ENCODE measurements at regions not wholly inside any gene's neighbourhood (a gene's known extent, or its start where the extent isn't known, plus 50 kb on each side); places are given as distances from the start of the nearest gene placed in this dataset.

DNA sequence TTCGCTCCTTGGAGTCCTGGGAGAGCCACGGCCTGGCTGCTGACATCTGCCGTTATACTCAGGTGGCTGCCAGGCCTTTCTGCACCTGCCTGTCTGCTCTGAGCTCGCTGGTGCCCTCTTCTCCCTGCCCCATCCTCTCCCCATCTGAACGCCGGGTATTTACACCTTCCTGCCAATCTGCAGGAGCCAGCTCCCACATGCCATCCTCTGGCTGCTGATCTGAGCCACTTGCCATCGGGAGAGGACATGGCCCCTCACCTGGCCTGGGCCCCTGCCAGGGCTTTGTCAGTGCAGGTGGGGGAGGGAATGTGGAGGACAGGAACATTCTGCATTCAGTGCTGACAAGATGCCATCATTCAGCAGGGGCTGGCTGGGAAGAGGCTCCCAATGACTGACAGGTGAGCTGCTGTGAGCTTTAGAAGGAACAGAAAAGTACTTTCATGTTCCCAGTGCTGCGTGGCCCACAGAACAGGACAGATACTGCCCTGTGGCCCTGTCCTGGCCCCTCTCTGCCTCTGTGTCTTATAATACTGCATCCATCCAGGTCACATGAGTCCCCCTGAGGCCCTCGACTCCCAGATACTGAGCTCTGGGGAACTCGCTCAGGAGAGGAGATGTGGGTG lies 96.3 kb upstream of the ZNF469 start:
- peaks cover 3 to 9% of the 10 kb centered on the region in 2 donors for H3K27me3 Mint-ChIP-seq
- no peak for DNase-seq

DNA sequence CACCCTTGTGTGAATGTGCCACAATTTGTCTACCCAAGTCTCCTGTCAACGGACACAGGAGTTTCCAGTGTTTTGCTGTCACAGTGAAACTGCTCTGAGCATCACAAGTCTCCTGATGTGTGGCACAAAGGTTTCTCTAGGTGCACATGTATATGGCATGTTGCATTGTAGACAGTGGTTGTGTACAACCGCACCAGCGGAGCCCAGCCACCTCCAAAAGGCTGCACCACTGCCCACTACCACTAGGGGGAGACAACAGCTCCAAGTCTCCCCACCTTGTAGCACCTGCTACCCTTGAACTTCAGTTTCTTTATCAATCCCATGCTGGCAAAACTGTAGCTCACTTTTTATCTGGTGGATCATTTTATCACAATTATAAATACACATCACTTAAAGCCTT lies 95.5 kb upstream of the ZNF469 start:
- Histone ChIP-seq H3K4me1 (ENCODE audit: insufficient read depth, low read length) (no peaks in the 10 kb centered on the region), H3K27ac (ENCODE audit: low read depth, low read length) (no peak overlapping the region), H3K9me3 (ENCODE audit: low read length) (no peaks in the 10 kb centered on the region), H3K4me3 (ENCODE audit: low read length) (no peak overlapping the region), H3K27me3 (ENCODE audit: insufficient read depth, low read length, poor library complexity, severe bottlenecking) (no peaks in the 10 kb centered on the region), H3K36me3 (ENCODE audit: insufficient read depth, low read length) (no peaks in the 10 kb centered on the region)
- Mint-ChIP-seq H3K4me3 (no peak overlapping the region), H3K27me3 (peaks cover 3 to 13% of the 10 kb centered on the region in 2 donors), H3K27ac (no peak overlapping the region), H3K4me1 (no peaks in the 10 kb centered on the region), H3K9me3 (peaks cover 0 to 15% (median 4%) of the 10 kb centered on the region in 5 donors), H3K36me3 (peaks cover 0 to 3% (median 0%) of the 10 kb centered on the region in 3 donors)
- ChIA-PET POLR2A (no interaction called here), CTCF (no interaction called here)
- DNase-seq, result no peak

More for the DNA sequence above, 96.3 kb upstream of the ZNF469 start:
- no peaks in the 10 kb centered on the region for H3K36me3 ChIP-seq (ENCODE audit: insufficient read depth, low read length)
- H3K4me3 ChIP-seq (ENCODE audit: low read length), result no peak overlapping the region
- Mint-ChIP-seq H3K4me3 (no peak overlapping the region), H3K36me3 (peaks cover 0 to 3% (median 0%) of the 10 kb centered on the region in 3 donors), H3K9me3 (peaks cover 0 to 15% (median 4%) of the 10 kb centered on the region in 5 donors), H3K27ac (no peak overlapping the region), H3K4me1 (no peaks in the 10 kb centered on the region)
- H3K27ac ChIP-seq (ENCODE audit: low read depth, low read length), result no peak overlapping the region
- ChIA-PET POLR2A (no interaction called here), CTCF (no interaction called here)
- H3K4me1 ChIP-seq (ENCODE audit: insufficient read depth, low read length), result no peaks in the 10 kb centered on the region
- no peaks in the 10 kb centered on the region for H3K27me3 ChIP-seq (ENCODE audit: insufficient read depth, low read length, poor library complexity, severe bottlenecking)
- H3K9me3 ChIP-seq (ENCODE audit: low read length), result no peaks in the 10 kb centered on the region

DNA sequence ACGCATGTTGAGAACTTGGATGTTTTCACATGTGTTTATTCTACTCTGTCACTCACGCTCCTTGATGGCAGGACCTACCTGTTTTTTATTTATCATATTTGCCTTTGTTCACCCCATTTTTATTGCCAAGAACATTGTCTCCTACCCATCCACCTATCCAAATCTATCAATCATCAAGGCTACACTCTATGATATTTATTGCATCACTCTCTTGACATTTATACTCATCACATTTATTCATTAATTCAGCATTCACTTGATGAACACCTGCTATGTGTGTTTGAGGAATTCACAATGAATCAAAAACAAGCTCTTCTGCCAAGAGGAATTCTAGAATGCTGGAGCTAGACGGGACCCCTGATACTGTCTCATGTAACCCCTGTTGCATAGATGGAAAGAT lies 94.5 kb upstream of the ZNF469 start:
- Mint-ChIP-seq H3K27ac (no peak overlapping the region), H3K9me3 (peaks cover 0 to 15% (median 4%) of the 10 kb centered on the region in 5 donors), H3K4me3 (no peak overlapping the region), H3K4me1 (no peaks in the 10 kb centered on the region), H3K36me3 (peaks cover 0 to 3% (median 0%) of the 10 kb centered on the region in 3 donors), H3K27me3 (peaks cover 3 to 19% of the 10 kb centered on the region in 2 donors)
- CTCF ChIA-PET, result no interaction called here
- Histone ChIP-seq H3K27me3 (ENCODE audit: insufficient read depth, low read length, poor library complexity, severe bottlenecking) (no peaks in the 10 kb centered on the region), H3K27ac (ENCODE audit: low read depth, low read length) (no peak overlapping the region), H3K9me3 (ENCODE audit: low read length) (no peaks in the 10 kb centered on the region), H3K4me1 (ENCODE audit: insufficient read depth, low read length) (no peaks in the 10 kb centered on the region), H3K36me3 (ENCODE audit: insufficient read depth, low read length) (no peaks in the 10 kb centered on the region), H3K4me3 (ENCODE audit: low read length) (no peak overlapping the region)
- no peak for DNase-seq
- POLR2A ChIA-PET, result no interaction called here

DNA sequence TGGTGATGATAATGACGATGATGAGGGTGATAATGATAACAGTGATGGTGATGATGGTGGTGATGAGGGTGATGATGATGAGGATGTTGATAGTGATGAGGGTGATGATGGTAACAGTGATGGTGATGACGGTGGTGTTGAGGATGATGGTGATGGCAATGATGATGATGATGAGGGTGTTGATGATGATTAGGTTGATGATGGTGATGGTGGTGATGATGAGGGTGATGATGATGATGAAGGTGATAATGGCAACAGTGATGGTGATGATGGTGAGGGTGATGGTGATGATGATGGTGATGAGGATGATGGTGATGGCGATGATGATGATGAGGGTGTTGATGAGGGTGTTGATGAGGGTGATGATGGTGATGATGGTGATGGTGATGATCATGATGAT lies 93.8 kb upstream of the ZNF469 start:
- peaks cover 3 to 22% of the 10 kb centered on the region in 2 donors for H3K27me3 Mint-ChIP-seq
- no peaks in the 10 kb centered on the region for H3K9me3 ChIP-seq (ENCODE audit: low read length)
- no peaks in the 10 kb centered on the region for H3K27me3 ChIP-seq (ENCODE audit: insufficient read depth, low read length, poor library complexity, severe bottlenecking)
- ChIA-PET POLR2A (no interaction called here), CTCF (no interaction called here)
- no peaks in the 10 kb centered on the region for H3K4me1 ChIP-seq (ENCODE audit: insufficient read depth, low read length)
- H3K36me3 Mint-ChIP-seq, result peaks cover 0 to 3% (median 0%) of the 10 kb centered on the region in 3 donors
- no peak overlapping the region for H3K27ac ChIP-seq (ENCODE audit: low read depth, low read length)
- no peaks in the 10 kb centered on the region for H3K4me1 Mint-ChIP-seq
- no peak overlapping the region for H3K27ac Mint-ChIP-seq
- no peaks in the 10 kb centered on the region for H3K36me3 ChIP-seq (ENCODE audit: insufficient read depth, low read length)
- H3K4me3 Mint-ChIP-seq, result no peak overlapping the region
- no peak overlapping the region for H3K4me3 ChIP-seq (ENCODE audit: low read length)
- no peak for DNase-seq
- H3K9me3 Mint-ChIP-seq, result peaks cover 0 to 15% (median 4%) of the 10 kb centered on the region in 5 donors

DNA sequence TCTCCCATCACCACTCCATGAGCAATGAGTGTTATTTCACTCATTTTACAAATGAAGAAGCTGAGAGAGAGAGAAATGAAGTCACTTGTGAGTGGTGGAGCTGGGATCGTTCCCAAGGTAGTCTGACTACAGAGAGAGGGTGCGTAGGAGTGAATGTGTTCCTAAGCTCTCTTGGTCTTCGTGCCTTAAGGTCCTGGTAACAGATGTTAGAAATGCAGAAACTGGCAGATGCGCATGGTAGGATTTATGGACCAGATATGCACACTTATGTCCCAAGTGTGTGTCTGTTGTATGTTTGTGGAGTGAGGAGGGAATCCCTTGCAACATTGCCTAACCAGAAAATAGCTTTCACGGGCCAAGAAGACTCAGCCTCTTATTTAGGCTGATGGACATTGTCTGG lies 93.2 kb upstream of the ZNF469 start:
- Histone ChIP-seq H3K27ac (ENCODE audit: low read depth, low read length) (no peak overlapping the region), H3K9me3 (ENCODE audit: low read length) (no peaks in the 10 kb centered on the region), H3K4me3 (ENCODE audit: low read length) (no peak overlapping the region), H3K36me3 (ENCODE audit: insufficient read depth, low read length) (no peaks in the 10 kb centered on the region), H3K27me3 (ENCODE audit: insufficient read depth, low read length, poor library complexity, severe bottlenecking) (no peaks in the 10 kb centered on the region), H3K4me1 (ENCODE audit: insufficient read depth, low read length) (no peaks in the 10 kb centered on the region)
- H3K9me3 Mint-ChIP-seq, result peaks cover 0 to 15% (median 4%) of the 10 kb centered on the region in 5 donors
- ChIA-PET POLR2A (no interaction called here), CTCF (no interaction called here)
- H3K4me1 Mint-ChIP-seq, result no peaks in the 10 kb centered on the region
- H3K4me3 Mint-ChIP-seq, result no peak overlapping the region
- no peak for DNase-seq
- peaks cover 5 to 27% of the 10 kb centered on the region in 2 donors for H3K27me3 Mint-ChIP-seq
- no peak overlapping the region for H3K27ac Mint-ChIP-seq
- peaks cover 0 to 3% (median 0%) of the 10 kb centered on the region in 3 donors for H3K36me3 Mint-ChIP-seq

DNA sequence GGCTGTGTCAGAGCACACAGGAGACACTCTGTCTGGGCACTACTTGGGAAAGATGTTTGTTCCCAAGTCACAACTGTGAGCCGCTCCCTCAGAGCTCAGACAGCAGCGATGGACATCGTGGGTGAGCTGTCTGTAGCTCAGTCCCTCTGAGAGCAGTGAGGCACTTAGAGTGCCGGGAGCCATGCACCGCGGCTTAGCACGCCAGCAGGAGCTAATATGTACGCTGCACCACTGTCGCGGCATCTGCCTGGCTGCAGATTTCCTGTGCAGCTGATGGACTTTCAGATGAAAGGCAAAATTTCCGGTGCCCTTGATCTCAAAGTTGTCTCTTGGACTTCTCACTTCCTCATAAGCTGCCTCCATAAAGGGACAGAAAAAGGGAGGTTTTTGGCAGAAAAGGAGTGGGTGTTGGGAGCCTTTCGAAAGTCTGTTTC lies 92.8 kb upstream of the ZNF469 start:
- ChIA-PET POLR2A (no interaction called here), CTCF (no interaction called here)
- H3K36me3 ChIP-seq (ENCODE audit: insufficient read depth, low read length), result no peaks in the 10 kb centered on the region
- H3K9me3 ChIP-seq (ENCODE audit: low read length), result no peaks in the 10 kb centered on the region
- DNase-seq, result no peak
- Mint-ChIP-seq H3K36me3 (peaks cover 0 to 3% (median 0%) of the 10 kb centered on the region in 3 donors), H3K27ac (no peak overlapping the region), H3K9me3 (peaks cover 0 to 15% (median 4%) of the 10 kb centered on the region in 5 donors), H3K4me1 (no peaks in the 10 kb centered on the region), H3K27me3 (peaks cover 5 to 25% of the 10 kb centered on the region in 2 donors), H3K4me3 (no peak overlapping the region)
- no peaks in the 10 kb centered on the region for H3K4me1 ChIP-seq (ENCODE audit: insufficient read depth, low read length)
- H3K27me3 ChIP-seq (ENCODE audit: insufficient read depth, low read length, poor library complexity, severe bottlenecking), result no peaks in the 10 kb centered on the region
- no peak overlapping the region for H3K27ac ChIP-seq (ENCODE audit: low read depth, low read length)
- H3K4me3 ChIP-seq (ENCODE audit: low read length), result no peak overlapping the region

DNA sequence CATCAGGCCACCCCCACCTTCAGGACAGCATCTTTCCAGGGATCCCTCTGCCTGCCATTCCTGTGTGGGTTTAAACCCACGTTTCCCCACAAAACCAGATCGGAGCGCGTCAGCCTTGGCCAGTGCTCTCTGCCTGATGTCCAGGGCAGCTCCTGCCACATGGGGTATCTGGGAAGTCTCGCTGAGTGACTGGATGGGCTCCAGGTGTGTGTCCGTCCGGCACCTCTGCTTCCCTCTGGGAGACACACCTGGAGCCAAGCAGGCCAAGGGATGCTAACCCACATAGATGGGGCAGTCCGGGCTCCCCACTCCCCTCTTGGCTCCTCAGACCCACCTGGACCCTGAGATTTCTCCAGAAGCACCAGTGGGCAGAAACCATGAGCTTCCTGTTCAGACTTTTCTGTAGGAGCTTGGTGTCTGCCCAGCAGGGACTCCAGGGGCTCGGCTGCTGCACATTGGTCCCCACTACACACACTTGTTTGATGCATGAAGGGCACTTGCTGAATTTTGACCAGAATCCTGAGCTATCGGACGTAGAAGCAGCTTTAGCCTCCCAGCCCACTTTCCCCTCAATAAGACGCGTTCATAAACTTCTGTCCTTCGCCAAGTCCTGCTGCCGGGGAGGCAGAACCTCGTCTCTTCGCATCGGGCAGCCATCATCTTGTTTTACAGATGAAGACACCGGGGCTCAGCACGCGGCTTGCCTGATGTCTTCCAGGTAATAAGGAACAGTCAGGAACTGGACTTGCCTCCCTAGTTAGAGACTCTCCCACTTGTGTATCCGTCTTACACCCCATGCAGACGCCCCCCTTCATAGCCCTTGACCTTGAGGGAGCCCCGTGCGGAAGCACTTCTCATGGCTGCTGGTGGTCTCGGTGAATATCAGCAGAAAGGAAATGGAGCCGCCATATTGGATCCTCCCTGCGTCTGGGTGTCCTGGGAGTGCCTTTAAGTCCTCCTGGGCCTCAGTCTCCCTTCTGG lies 91.6 kb upstream of the ZNF469 start:
- no peaks in the 10 kb centered on the region for H3K4me1 ChIP-seq (ENCODE audit: insufficient read depth, low read length)
- H3K27me3 ChIP-seq (ENCODE audit: insufficient read depth, low read length, poor library complexity, severe bottlenecking), result no peaks in the 10 kb centered on the region
- Mint-ChIP-seq H3K4me3 (no peak overlapping the region), H3K9me3 (peaks cover 0 to 12% (median 0%) of the 10 kb centered on the region in 5 donors), H3K27ac (no peak overlapping the region), H3K4me1 (no peaks in the 10 kb centered on the region), H3K36me3 (peaks cover 0 to 3% (median 0%) of the 10 kb centered on the region in 3 donors), H3K27me3 (peaks cover 5 to 25% of the 10 kb centered on the region in 2 donors)
- H3K27ac ChIP-seq (ENCODE audit: low read depth, low read length), result no peak overlapping the region
- ChIA-PET CTCF (no interaction called here), POLR2A (no interaction called here)
- H3K4me3 ChIP-seq (ENCODE audit: low read length), result no peak overlapping the region
- no peak for DNase-seq
- no peaks in the 10 kb centered on the region for H3K36me3 ChIP-seq (ENCODE audit: insufficient read depth, low read length)
- H3K9me3 ChIP-seq (ENCODE audit: low read length), result no peaks in the 10 kb centered on the region
